ENCODE measurements at regions not wholly inside any gene's neighbourhood (a gene's known extent, or its start where the extent isn't known, plus 50 kb on each side); places are given as distances from the start of the nearest gene placed in this dataset.

GRCh38 chr2:129444751-129445150 lies 534.7 kb upstream of the RAB6C start:
- H3K36me3 Mint-ChIP-seq: no peaks in the 10 kb centered on the region
- no peak overlapping the region for H3K4me3 Mint-ChIP-seq
- no peak overlapping the region for H3K27ac Mint-ChIP-seq
- H3K9me3 Mint-ChIP-seq: no peaks in the 10 kb centered on the region
- peaks cover 6% of the 10 kb centered on the region for H3K27me3 Mint-ChIP-seq (ENCODE audit: low read depth)
- ATAC-seq (no peak), DNase-seq (ENCODE audit: low spot score) (no peak)
- CTCF ChIA-PET: interaction anchor here (1.1 to 1.2 kb wide), 2 partner anchors 142 to 314 kb away, joined by 3 to 5 read pairs; no protein-coding TSS in a partner anchor
- TF ChIP-seq ZNF425 (CRISPR knock-in tag; conservative IDR thresholded peaks at IDR 0.05): no peak
- no peak for TF ChIP-seq JAZF1 (CRISPR knock-in tag; IDR thresholded peaks at IDR 0.05)
- TF ChIP-seq GRHL2 (CRISPR knock-in tag; IDR thresholded peaks at IDR 0.05; ENCODE audit: insufficient replicate concordance, severe bottlenecking): no peak
- TF ChIP-seq ERG (CRISPR knock-in tag; IDR thresholded peaks at IDR 0.05): no peak
- no peak for TF ChIP-seq CREB1 (CRISPR knock-in tag; IDR thresholded peaks at IDR 0.05)
- TF ChIP-seq, protein P1, sequence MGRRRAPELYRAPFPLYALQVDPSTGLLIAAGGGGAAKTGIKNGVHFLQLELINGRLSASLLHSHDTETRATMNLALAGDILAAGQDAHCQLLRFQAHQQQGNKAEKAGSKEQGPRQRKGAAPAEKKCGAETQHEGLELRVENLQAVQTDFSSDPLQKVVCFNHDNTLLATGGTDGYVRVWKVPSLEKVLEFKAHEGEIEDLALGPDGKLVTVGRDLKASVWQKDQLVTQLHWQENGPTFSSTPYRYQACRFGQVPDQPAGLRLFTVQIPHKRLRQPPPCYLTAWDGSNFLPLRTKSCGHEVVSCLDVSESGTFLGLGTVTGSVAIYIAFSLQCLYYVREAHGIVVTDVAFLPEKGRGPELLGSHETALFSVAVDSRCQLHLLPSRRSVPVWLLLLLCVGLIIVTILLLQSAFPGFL (CRISPR knock-in tag; IDR thresholded peaks at IDR 0.05; ENCODE audit: borderline replicate concordance): no peak
- TF ChIP-seq FOXJ3 (CRISPR knock-in tag; IDR thresholded peaks at IDR 0.05; ENCODE audit: borderline replicate concordance): no peak
- TF ChIP-seq, protein P2, sequence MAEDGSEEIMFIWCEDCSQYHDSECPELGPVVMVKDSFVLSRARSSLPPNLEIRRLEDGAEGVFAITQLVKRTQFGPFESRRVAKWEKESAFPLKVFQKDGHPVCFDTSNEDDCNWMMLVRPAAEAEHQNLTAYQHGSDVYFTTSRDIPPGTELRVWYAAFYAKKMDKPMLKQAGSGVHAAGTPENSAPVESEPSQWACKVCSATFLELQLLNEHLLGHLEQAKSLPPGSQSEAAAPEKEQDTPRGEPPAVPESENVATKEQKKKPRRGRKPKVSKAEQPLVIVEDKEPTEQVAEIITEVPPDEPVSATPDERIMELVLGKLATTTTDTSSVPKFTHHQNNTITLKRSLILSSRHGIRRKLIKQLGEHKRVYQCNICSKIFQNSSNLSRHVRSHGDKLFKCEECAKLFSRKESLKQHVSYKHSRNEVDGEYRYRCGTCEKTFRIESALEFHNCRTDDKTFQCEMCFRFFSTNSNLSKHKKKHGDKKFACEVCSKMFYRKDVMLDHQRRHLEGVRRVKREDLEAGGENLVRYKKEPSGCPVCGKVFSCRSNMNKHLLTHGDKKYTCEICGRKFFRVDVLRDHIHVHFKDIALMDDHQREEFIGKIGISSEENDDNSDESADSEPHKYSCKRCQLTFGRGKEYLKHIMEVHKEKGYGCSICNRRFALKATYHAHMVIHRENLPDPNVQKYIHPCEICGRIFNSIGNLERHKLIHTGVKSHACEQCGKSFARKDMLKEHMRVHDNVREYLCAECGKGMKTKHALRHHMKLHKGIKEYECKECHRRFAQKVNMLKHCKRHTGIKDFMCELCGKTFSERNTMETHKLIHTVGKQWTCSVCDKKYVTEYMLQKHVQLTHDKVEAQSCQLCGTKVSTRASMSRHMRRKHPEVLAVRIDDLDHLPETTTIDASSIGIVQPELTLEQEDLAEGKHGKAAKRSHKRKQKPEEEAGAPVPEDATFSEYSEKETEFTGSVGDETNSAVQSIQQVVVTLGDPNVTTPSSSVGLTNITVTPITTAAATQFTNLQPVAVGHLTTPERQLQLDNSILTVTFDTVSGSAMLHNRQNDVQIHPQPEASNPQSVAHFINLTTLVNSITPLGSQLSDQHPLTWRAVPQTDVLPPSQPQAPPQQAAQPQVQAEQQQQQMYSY (CRISPR knock-in tag; IDR thresholded peaks at IDR 0.05): no peak
- no peak for TF ChIP-seq PRRX2 (CRISPR knock-in tag; IDR thresholded peaks at IDR 0.05)
- TF ChIP-seq NR1H2 (CRISPR knock-in tag; IDR thresholded peaks at IDR 0.05): no peak
- TF ChIP-seq ZNF121 (CRISPR knock-in tag; IDR thresholded peaks at IDR 0.05): no peak
- TF ChIP-seq STAT6 (CRISPR knock-in tag; conservative IDR thresholded peaks at IDR 0.05; ENCODE audit: low read depth): no peak
- TF ChIP-seq SOX15 (CRISPR knock-in tag; IDR thresholded peaks at IDR 0.05): no peak
- TF ChIP-seq RELA (CRISPR knock-in tag; IDR thresholded peaks at IDR 0.05; ENCODE audit: borderline replicate concordance): no peak
- no peak for TF ChIP-seq ZNF512 (CRISPR knock-in tag; IDR thresholded peaks at IDR 0.05; ENCODE audit: borderline replicate concordance)
- no peak for TF ChIP-seq KAT7 (CRISPR knock-in tag; IDR thresholded peaks at IDR 0.05; ENCODE audit: borderline replicate concordance)
- TF ChIP-seq GABPB1 (CRISPR knock-in tag; IDR thresholded peaks at IDR 0.05): no peak
- no peak for TF ChIP-seq NFE2L1 (CRISPR knock-in tag; IDR thresholded peaks at IDR 0.05)
- H3K4me1 Mint-ChIP-seq: no peaks in the 10 kb centered on the region
- POLR2A ChIA-PET: no interaction called here
